Nucleus accumbens (tissue), 56 donors: ENCODE measurements at regions not wholly inside any gene's neighbourhood (a gene's known extent, or its start where the extent isn't known, plus 50 kb on each side); places are given as distances from the start of the nearest gene placed in this dataset.
"Not testable (repeated sequence)": the region's sequence is repeated elsewhere in the genome, so short reads cannot be mapped to it uniquely, and the experiment has no call there.

ENCODE experiments used
- DNase-seq, 56 donors: peaks; one replicate each; lab custom pipeline; 2025; lab: John Stamatoyannopoulos, UW

- DNase-seq = no peak
Observed at GRCh38 chr21:16108561-16109075, 378.8 kb downstream of the USP25 start.

- DNase-seq = no peak
Observed at GRCh38 chr21:16113052-16113715, 383.4 kb downstream of the USP25 start.

GRCh38 chr21:16115461-16115860 is 385.7 kb downstream of the USP25 start:
- no peak for DNase-seq

- DNase-seq = no peak
Observed at GRCh38 chr21:16116069-16116468, 386.3 kb downstream of the USP25 start.

- DNase-seq = no peak
Observed at GRCh38 chr21:16116798-16117197, 387.0 kb downstream of the USP25 start.

GRCh38 chr21:16117331-16117730 is 387.5 kb downstream of the USP25 start:
- DNase-seq = no peak

GRCh38 chr21:16117851-16118590 is 388.2 kb downstream of the USP25 start:
- no peak for DNase-seq

- no peak for DNase-seq
Observed at GRCh38 chr21:16124378-16125138, 394.8 kb downstream of the USP25 start.

- no peak for DNase-seq
Observed at GRCh38 chr21:16125274-16125673, 395.5 kb downstream of the USP25 start.

- DNase-seq = not testable (repeated sequence)
Observed at GRCh38 chr21:16132453-16132852, 402.7 kb downstream of the USP25 start.

GRCh38 chr21:16133248-16133647 is 403.5 kb downstream of the USP25 start:
- no peak for DNase-seq

- no peak for DNase-seq
Observed at GRCh38 chr21:16134134-16134533, 404.4 kb downstream of the USP25 start.

- no peak for DNase-seq
Observed at GRCh38 chr21:16137106-16137505, 407.3 kb downstream of the USP25 start.

- DNase-seq = no peak
Observed at GRCh38 chr21:16145052-16145451, 415.3 kb downstream of the USP25 start.

GRCh38 chr21:16145479-16145878 is 415.7 kb downstream of the USP25 start:
- DNase-seq = no peak

- DNase-seq = no peak
Observed at GRCh38 chr21:16154321-16154720, 424.5 kb downstream of the USP25 start.

- DNase-seq = no peak
Observed at GRCh38 chr21:16154951-16155635, 425.3 kb downstream of the USP25 start.

- DNase-seq = no peak
Observed at GRCh38 chr21:16156841-16157489, 427.2 kb downstream of the USP25 start.

- no peak for DNase-seq
Observed at GRCh38 chr21:16159213-16159970, 429.6 kb downstream of the USP25 start.
